ENCODE measurements at regions not wholly inside any gene's neighbourhood (a gene's known extent, or its start where the extent isn't known, plus 50 kb on each side); places are given as distances from the start of the nearest gene placed in this dataset.

GRCh38 chr9:89715881-89716280, 111.1 kb downstream of the GADD45G start:
- no peaks in the 10 kb centered on the region for H3K79me2 ChIP-seq (ENCODE audit: insufficient read depth, low read length)
- intact Hi-C loops (cut with micrococcal nuclease) = no loop called here
- H3K9me3 ChIP-seq (ENCODE audit: control insufficient read depth in 1 of 2, insufficient read depth in 1 of 2, low read depth in 1 of 2, low read length in 2 of 2) = no peaks in the 10 kb centered on the region
- no peak overlapping the region for H3K4me3 ChIP-seq (replicated peaks in 1 of 2; ENCODE audit: low read depth in 1 of 2, low read length in 2 of 2)
- ATAC-seq = no peak
- no peaks in the 10 kb centered on the region for H3K9me2 ChIP-seq (ENCODE audit: insufficient read depth)
- H3K4me1 ChIP-seq (ENCODE audit: control insufficient read depth in 1 of 2, insufficient read depth in 2 of 2, low read length in 2 of 2) = 0 out of 4 replicates have a peak, but pooled peaks cover 0 to 3% of the 10 kb centered on the region in 2 experiments
- ChIA-PET POLR2A (no interaction called here), CTCF (no interaction called here), RAD21 (ENCODE audit: low non-redundant PET in 1 of 2, low total read pairs in 2 of 2, uncharacterized antibody in 2 of 2, unreplicated experiment in 2 of 2) (no interaction called here)
- H3K9ac ChIP-seq (ENCODE audit: low read length) = no peak overlapping the region
- H3K27me3 ChIP-seq (ENCODE audit: insufficient read depth, low read length) = peaks cover 6% of the 10 kb centered on the region; the same call in 1 of the 2 replicates
- no peak overlapping the region for H2AFZ ChIP-seq (ENCODE audit: low read depth, low read length, poor library complexity, severe bottlenecking)
- H3K36me3 ChIP-seq (ENCODE audit: control insufficient read depth in 1 of 2, insufficient read depth in 2 of 2, low read length in 2 of 2) = no peaks in the 10 kb centered on the region
- H3K27ac ChIP-seq (ENCODE audit: low read depth, low read length) = no peak overlapping the region
- H4K20me1 ChIP-seq (ENCODE audit: insufficient read depth) = no peaks in the 10 kb centered on the region
- no TSS peak for BruUV-seq (replicated peaks)
- TF ChIP-seq YY1 (IDR thresholded peaks at IDR 0.05; ENCODE audit: extremely low read depth, insufficient replicate concordance, low read depth, low read length) (no peak), REST (IDR thresholded peaks at IDR 0.05; ENCODE audit: low read depth) (no peak)
- no peak for DNase-seq (ENCODE audit: low read depth, low spot score)
- no peak overlapping the region for H3K4me2 ChIP-seq (ENCODE audit: low read length)

- Histone ChIP-seq H3K79me2 (ENCODE audit: insufficient read depth, low read length) (no peaks in the 10 kb centered on the region), H3K4me1 (ENCODE audit: control insufficient read depth in 1 of 2, insufficient read depth in 2 of 2, low read length in 2 of 2) (0 out of 4 replicates have a peak, but pooled peaks cover 0 to 3% of the 10 kb centered on the region in 2 experiments), H3K36me3 (ENCODE audit: control insufficient read depth in 1 of 2, insufficient read depth in 2 of 2, low read length in 2 of 2) (no peaks in the 10 kb centered on the region), H3K9ac (ENCODE audit: low read length) (no peak overlapping the region), H3K4me2 (ENCODE audit: low read length) (no peak overlapping the region), H2AFZ (ENCODE audit: low read depth, low read length, poor library complexity, severe bottlenecking) (no peak overlapping the region), H3K4me3 (replicated peaks in 1 of 2; ENCODE audit: low read depth in 1 of 2, low read length in 2 of 2) (no peak overlapping the region), H3K9me3 (ENCODE audit: control insufficient read depth in 1 of 2, insufficient read depth in 1 of 2, low read depth in 1 of 2, low read length in 2 of 2) (no peaks in the 10 kb centered on the region), H3K27me3 (ENCODE audit: insufficient read depth, low read length) (peaks cover 6% of the 10 kb centered on the region; the same call in 1 of the 2 replicates), H3K27ac (ENCODE audit: low read depth, low read length) (no peak overlapping the region), H4K20me1 (ENCODE audit: insufficient read depth) (no peaks in the 10 kb centered on the region), H3K9me2 (ENCODE audit: insufficient read depth) (no peaks in the 10 kb centered on the region)
- ChIA-PET POLR2A (no interaction called here), CTCF (no interaction called here), RAD21 (ENCODE audit: low non-redundant PET in 1 of 2, low total read pairs in 2 of 2, uncharacterized antibody in 2 of 2, unreplicated experiment in 2 of 2) (no interaction called here)
- intact Hi-C loops (cut with micrococcal nuclease) = no loop called here
- no peak for ATAC-seq
- no peak for DNase-seq (ENCODE audit: low read depth, low spot score)
- no TSS peak for BruUV-seq (replicated peaks)
- TF ChIP-seq REST (IDR thresholded peaks at IDR 0.05; ENCODE audit: low read depth) (no peak), YY1 (IDR thresholded peaks at IDR 0.05; ENCODE audit: extremely low read depth, insufficient replicate concordance, low read depth, low read length) (no peak), CEBPB (IDR thresholded peaks at IDR 0.05; ENCODE audit: low read depth) (no peak), MAX (IDR thresholded peaks at IDR 0.05) (no peak), JUND (IDR thresholded peaks at IDR 0.05) (no peak), SP1 (IDR thresholded peaks at IDR 0.05; ENCODE audit: low read depth) (no peak), ELF1 (IDR thresholded peaks at IDR 0.05; ENCODE audit: borderline replicate concordance, low read depth) (no peak), EZH2phosphoT487 (IDR thresholded peaks at IDR 0.05; ENCODE audit: borderline replicate concordance) (no peak), POLR2A (IDR thresholded peaks at IDR 0.05; ENCODE audit: borderline replicate concordance, extremely low read depth, insufficient read depth, insufficient read length) (no peak), ZFX (IDR thresholded peaks at IDR 0.05) (no peak), EGR1 (IDR thresholded peaks at IDR 0.05; ENCODE audit: low read depth) (no peak), TCF7L2 (IDR thresholded peaks at IDR 0.05; ENCODE audit: borderline replicate concordance, extremely low read depth, insufficient read depth, insufficient read length) (no peak), SIN3A (IDR thresholded peaks at IDR 0.05; ENCODE audit: low read depth) (no peak), CBX3 (IDR thresholded peaks at IDR 0.05; ENCODE audit: low read depth) (no peak), POLR2AphosphoS5 (IDR thresholded peaks at IDR 0.05; ENCODE audit: low read depth, low read length) (no peak)
Measured at GRCh38 chr9:89716559-89716958, 111.7 kb downstream of the GADD45G start.
